OCI-LY3 (cell line): ENCODE measurements at regions not wholly inside any gene's neighbourhood (a gene's known extent, or its start where the extent isn't known, plus 50 kb on each side); places are given as distances from the start of the nearest gene placed in this dataset.

Experiments used
- H2AFZ ChIP-seq: fragments of 200-600, 300-600 bp; shearing (Covaris generic); 2 replicates; pipeline ENCODE4 v1.6.0; 2014; ENCODE audit warnings: antibody characterized with exemption, low read depth, low read length
- H3K27ac ChIP-seq: fragments of 200-600, 300-600 bp; sonication (generic); 2 replicates; pipeline ENCODE4 v1.5.1; 2014; ENCODE audit warnings: mild to moderate bottlenecking, low read length, moderate library complexity, mixed read lengths
- H3K27me3 ChIP-seq: fragments of 200-600, 300-600 bp; sonication (generic); 2 replicates; pipeline ENCODE4 v1.6.1; 2014; ENCODE audit warnings: low read depth, low read length, mixed read lengths
- H3K36me3 ChIP-seq: fragments of 200-600, 300-600 bp; sonication (generic); replicated peaks from 2 replicates; pipeline ENCODE3; 2014; ENCODE audit warnings: low read depth, low read length, mixed read lengths
- H3K4me1 ChIP-seq: fragments of 300-600, 200-600 bp; sonication (generic); 2 replicates; pipeline ENCODE4 v1.6.1; 2014; ENCODE audit warnings: low read length, mixed read lengths
- H3K4me2 ChIP-seq: fragments of 200-600, 300-600 bp; sonication (generic); 2 replicates; pipeline ENCODE4 v1.6.1; 2014; ENCODE audit warnings: low read length, mixed read lengths
- H3K4me3 ChIP-seq: fragments of 300-600, 200-600 bp; sonication (generic); 2 replicates; pipeline ENCODE4 v1.5.1; 2014; ENCODE audit warnings: antibody characterized with exemption, mild to moderate bottlenecking, low read length, moderate library complexity
- H3K79me2 ChIP-seq: fragments of 300-600, 200-600 bp; shearing (Covaris generic); 2 replicates; pipeline ENCODE4 v1.6.1; 2014; ENCODE audit warnings: mild to moderate bottlenecking, low read length, mixed read lengths
- H3K9ac ChIP-seq: fragments of 300-600, 200-600 bp; shearing (Covaris generic); 2 replicates; pipeline ENCODE4 v1.6.0; 2014; ENCODE audit warnings: mild to moderate bottlenecking, low read length, moderate library complexity
- H3K9me3 ChIP-seq: fragments of 200-600, 300-600 bp; shearing (Covaris generic); 2 replicates; pipeline ENCODE4 v1.6.1; 2014; ENCODE audit warnings: low read length, mixed read lengths; ENCODE audit not compliant: insufficient read depth
- H4K20me1 ChIP-seq: fragments of 200-600, 300-600 bp; sonication (generic); 2 replicates; pipeline ENCODE4 v1.6.1; 2016; ENCODE audit warnings: low read length, mixed read lengths; ENCODE audit not compliant: insufficient read depth
- EZH2phosphoT487 ChIP-seq: fragments of 200-600 bp; shearing (Covaris generic); IDR thresholded peaks from 2 replicates; pipeline ENCODE4 v1.6.1; 2018; ENCODE audit warnings: antibody characterized with exemption, mixed run types, low read depth
- TF ChIP-seq, protein P1 (sequence below): fragments of 200-600, 300-600 bp; sonication (generic); IDR thresholded peaks from 2 replicates; pipeline ENCODE4 v1.5.1; 2014; ENCODE audit warnings: antibody characterized with exemption, low read length, low read depth

DNA sequence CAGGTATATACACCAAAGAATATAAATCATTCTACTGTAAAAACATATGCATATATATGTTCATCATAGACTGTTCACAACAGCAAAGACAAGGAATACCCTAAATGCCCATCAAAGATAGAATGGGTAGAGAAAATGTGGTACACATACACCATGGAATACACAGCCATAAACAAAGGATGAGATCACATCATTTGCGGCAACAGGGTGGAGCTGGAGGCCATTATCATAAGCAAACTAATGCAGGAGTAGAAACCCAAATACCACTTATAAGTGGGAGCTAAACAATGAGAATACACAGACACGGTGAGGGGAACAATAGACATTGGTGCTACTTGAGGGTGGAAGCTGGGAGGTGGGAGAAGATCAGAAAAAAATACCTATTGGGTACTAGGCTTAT is 117.6 kb downstream of the COX7C start:
- Histone ChIP-seq H3K9ac (no peak overlapping the region), H3K27ac (no peak overlapping the region), H3K4me1 (no peaks in the 10 kb centered on the region), H2AFZ (no peak overlapping the region), H3K79me2 (no peaks in the 10 kb centered on the region), H3K9me3 (no peaks in the 10 kb centered on the region), H3K4me2 (no peak overlapping the region), H3K27me3 (no peaks in the 10 kb centered on the region), H3K36me3 (no peaks in the 10 kb centered on the region), H3K4me3 (no peak overlapping the region), H4K20me1 (no peaks in the 10 kb centered on the region)
- TF ChIP-seq, protein P1, sequence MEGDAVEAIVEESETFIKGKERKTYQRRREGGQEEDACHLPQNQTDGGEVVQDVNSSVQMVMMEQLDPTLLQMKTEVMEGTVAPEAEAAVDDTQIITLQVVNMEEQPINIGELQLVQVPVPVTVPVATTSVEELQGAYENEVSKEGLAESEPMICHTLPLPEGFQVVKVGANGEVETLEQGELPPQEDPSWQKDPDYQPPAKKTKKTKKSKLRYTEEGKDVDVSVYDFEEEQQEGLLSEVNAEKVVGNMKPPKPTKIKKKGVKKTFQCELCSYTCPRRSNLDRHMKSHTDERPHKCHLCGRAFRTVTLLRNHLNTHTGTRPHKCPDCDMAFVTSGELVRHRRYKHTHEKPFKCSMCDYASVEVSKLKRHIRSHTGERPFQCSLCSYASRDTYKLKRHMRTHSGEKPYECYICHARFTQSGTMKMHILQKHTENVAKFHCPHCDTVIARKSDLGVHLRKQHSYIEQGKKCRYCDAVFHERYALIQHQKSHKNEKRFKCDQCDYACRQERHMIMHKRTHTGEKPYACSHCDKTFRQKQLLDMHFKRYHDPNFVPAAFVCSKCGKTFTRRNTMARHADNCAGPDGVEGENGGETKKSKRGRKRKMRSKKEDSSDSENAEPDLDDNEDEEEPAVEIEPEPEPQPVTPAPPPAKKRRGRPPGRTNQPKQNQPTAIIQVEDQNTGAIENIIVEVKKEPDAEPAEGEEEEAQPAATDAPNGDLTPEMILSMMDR, result no peak
- TF ChIP-seq EZH2phosphoT487, result no peak

DNA sequence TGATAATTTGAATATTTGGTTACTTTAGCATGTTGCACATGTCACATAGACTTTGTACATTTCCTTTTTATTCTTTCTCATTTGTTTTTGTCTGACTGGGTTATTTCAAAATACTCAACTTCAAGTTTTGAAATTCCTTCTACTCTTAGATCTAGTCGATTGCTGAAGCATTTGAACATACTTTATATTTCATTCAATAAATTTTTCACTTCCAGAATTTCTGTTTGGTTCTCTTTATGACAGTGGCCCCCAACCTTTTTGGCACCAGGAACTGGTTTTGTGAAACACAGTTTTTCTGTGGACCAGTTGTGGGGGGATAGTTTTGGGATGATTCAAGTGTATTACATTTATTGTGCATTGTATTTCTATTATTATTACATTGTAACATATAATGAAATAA is 119.8 kb downstream of the COX7C start:
- Histone ChIP-seq H4K20me1 (no peaks in the 10 kb centered on the region), H3K27ac (no peak overlapping the region), H3K36me3 (no peaks in the 10 kb centered on the region), H3K9me3 (no peaks in the 10 kb centered on the region), H3K4me3 (no peak overlapping the region), H2AFZ (no peak overlapping the region), H3K4me2 (no peak overlapping the region), H3K79me2 (no peaks in the 10 kb centered on the region), H3K27me3 (no peaks in the 10 kb centered on the region), H3K9ac (no peak overlapping the region), H3K4me1 (no peaks in the 10 kb centered on the region)
- no peak for TF ChIP-seq EZH2phosphoT487
- TF ChIP-seq, protein P1, result no peak

DNA sequence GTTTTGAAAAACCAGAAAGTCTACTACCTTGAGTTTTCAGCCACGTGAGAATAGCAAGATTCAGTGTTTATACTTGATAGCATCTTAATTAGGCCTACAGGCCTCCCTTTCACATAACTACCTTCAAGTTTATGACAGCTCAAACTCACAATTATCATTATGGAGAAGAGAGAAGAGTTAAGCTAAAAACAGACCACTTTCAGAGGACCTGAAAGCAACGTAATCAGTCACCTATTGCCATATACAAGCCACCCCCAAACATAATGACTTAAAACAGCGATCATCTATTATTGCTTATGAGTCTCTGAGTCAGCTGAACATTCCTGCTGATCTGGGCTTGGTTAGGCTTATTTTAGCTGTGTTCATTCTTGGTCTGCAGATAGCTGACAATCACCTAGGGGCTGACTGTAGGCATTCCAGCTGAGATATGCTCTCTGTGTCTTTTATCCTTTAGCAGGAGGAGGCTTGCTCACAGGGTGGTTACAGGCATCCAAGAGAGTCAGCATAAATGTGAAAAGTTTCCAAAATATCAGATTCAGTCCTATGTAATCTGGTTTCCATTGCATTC is 130.9 kb downstream of the COX7C start:
- Histone ChIP-seq H3K4me2 (peak overlapping the region; percentile 14; the same call in 1 of the 2 replicates), H3K36me3 (no peaks in the 10 kb centered on the region), H3K79me2 (no peaks in the 10 kb centered on the region), H4K20me1 (no peaks in the 10 kb centered on the region), H3K4me1 (peaks cover 15% of the 10 kb centered on the region), H2AFZ (no peak overlapping the region), H3K27me3 (no peaks in the 10 kb centered on the region), H3K9ac (no peak overlapping the region), H3K27ac (no peak overlapping the region), H3K4me3 (no peak overlapping the region), H3K9me3 (no peaks in the 10 kb centered on the region)
- TF ChIP-seq, protein P1, result no peak
- TF ChIP-seq EZH2phosphoT487, result no peak

DNA sequence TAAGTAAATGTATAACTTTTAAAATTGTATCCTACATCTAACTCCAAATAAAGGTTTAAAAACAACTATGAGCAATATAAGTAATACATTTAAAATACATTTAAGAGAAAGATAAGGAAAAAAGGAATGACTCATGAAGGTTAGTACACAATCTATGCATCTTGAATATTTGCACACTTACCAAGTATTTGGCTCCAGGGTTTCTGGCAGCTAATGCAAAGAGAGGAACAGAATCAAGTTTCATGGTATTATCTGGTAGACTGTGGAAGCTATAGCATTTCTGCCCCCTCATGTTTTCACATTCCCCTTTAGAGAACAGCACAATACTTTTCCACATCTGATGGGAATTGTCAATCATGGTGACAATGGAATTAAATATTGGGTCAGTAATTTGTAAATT is 132.1 kb downstream of the COX7C start:
- Histone ChIP-seq H3K27ac (no peak overlapping the region), H3K4me2 (no peak overlapping the region), H3K27me3 (no peaks in the 10 kb centered on the region), H3K36me3 (no peaks in the 10 kb centered on the region), H2AFZ (no peak overlapping the region), H3K4me1 (peaks cover 15% of the 10 kb centered on the region), H3K4me3 (no peak overlapping the region), H4K20me1 (no peaks in the 10 kb centered on the region), H3K79me2 (no peaks in the 10 kb centered on the region), H3K9ac (no peak overlapping the region), H3K9me3 (no peaks in the 10 kb centered on the region)
- TF ChIP-seq EZH2phosphoT487, result no peak
- TF ChIP-seq, protein P1, result no peak
